MM.1S (cell line): ENCODE measurements at regions not wholly inside any gene's neighbourhood (a gene's known extent, or its start where the extent isn't known, plus 50 kb on each side); places are given as distances from the start of the nearest gene placed in this dataset.

Experiments
- DNase-seq: peaks from one replicate; pipeline ENCODE4 v3.0.0-alpha.2; 2015
- H2AFZ ChIP-seq: fragments of 300-600 bp; sonication (generic); 2 replicates; pipeline ENCODE4 v1.6.0; 2016; ENCODE audit warnings: antibody characterized with exemption, low read length
- H3F3A ChIP-seq: fragments of 300-600 bp; sonication (generic); 2 replicates; pipeline ENCODE4 v1.6.1; 2016; ENCODE audit warnings: mild to moderate bottlenecking, antibody characterized with exemption, low read length, moderate library complexity, mixed read lengths; ENCODE audit not compliant: insufficient read depth
- H3K27ac ChIP-seq: fragments of 300-600 bp; sonication (generic); 2 replicates; pipeline ENCODE4 v1.5.1; 2016; ENCODE audit warnings: mild to moderate bottlenecking, low read length
- H3K27me3 ChIP-seq: fragments of 300-600 bp; sonication (generic); replicated peaks from 2 replicates; pipeline ENCODE4 v1.6.0; 2016; ENCODE audit warnings: low read length; ENCODE audit not compliant: insufficient read depth
- H3K36me3 ChIP-seq: fragments of 300-600 bp; sonication (generic); replicated peaks from 2 replicates; pipeline ENCODE4 v1.6.1; 2016; ENCODE audit warnings: mild to moderate bottlenecking, low read length, mixed read lengths; ENCODE audit not compliant: insufficient read depth
- H3K4me1 ChIP-seq: fragments of 300-600 bp; sonication (generic); 2 replicates; pipeline ENCODE4 v1.6.1; 2016; ENCODE audit warnings: low read length, mixed read lengths
- H3K4me2 ChIP-seq: fragments of 300-600 bp; sonication (generic); 2 replicates; pipeline ENCODE4 v1.6.0; 2016; ENCODE audit warnings: low read depth, low read length
- H3K4me3 ChIP-seq: fragments of 300-600 bp; sonication (generic); 2 replicates; pipeline ENCODE4 v1.5.1; 2016; ENCODE audit warnings: low read length, mixed read lengths
- H3K79me2 ChIP-seq: fragments of 300-600 bp; sonication (generic); 2 replicates; pipeline ENCODE4 v1.6.1; 2016; ENCODE audit warnings: mixed run types, low read length, mixed read lengths
- H3K9ac ChIP-seq: fragments of 300-600 bp; sonication (generic); 2 replicates; pipeline ENCODE4 v1.6.1; 2016; ENCODE audit warnings: low read length, mixed read lengths
- H3K9me2 ChIP-seq: fragments of 300-600 bp; sonication (generic); replicated peaks from 2 replicates; pipeline ENCODE4 v1.6.1; 2016; ENCODE audit warnings: mild to moderate bottlenecking, low read length, mixed read lengths; ENCODE audit not compliant: insufficient read depth
- H3K9me3 ChIP-seq: fragments of 300-600 bp; sonication (generic); replicated peaks from 2 replicates; pipeline ENCODE4 v1.6.1; 2016; ENCODE audit warnings: mild to moderate bottlenecking, low read length, mixed read lengths; ENCODE audit not compliant: insufficient read depth
- H4K20me1 ChIP-seq: fragments of 300-600 bp; sonication (generic); 2 replicates; pipeline ENCODE4 v1.6.1; 2016; ENCODE audit warnings: mild to moderate bottlenecking, low read length, moderate library complexity, mixed read lengths; ENCODE audit not compliant: insufficient read depth
- CTCF ChIP-seq: fragments of 300-600 bp; sonication (generic); IDR thresholded peaks from 2 replicates; pipeline ENCODE4 v1.5.1; 2016; ENCODE audit warnings: antibody characterized with exemption, low read length, mixed read lengths
- EZH2 ChIP-seq: fragments of 300-600 bp; sonication (generic); optimal IDR thresholded peaks from 2 replicates; pipeline ENCODE3; 2017; ENCODE audit warnings: low read depth, mild to moderate bottlenecking, antibody characterized with exemption, low read length, mixed read lengths
- EZH2phosphoT487 ChIP-seq: fragments of 300-600 bp; sonication (generic); IDR thresholded peaks from 2 replicates; pipeline ENCODE4 v1.6.1; 2018; ENCODE audit warnings: antibody characterized with exemption, low read length

- Histone ChIP-seq H4K20me1 (no peaks in the 10 kb centered on the region), H3K27ac (no peak overlapping the region), H3K4me2 (no peak overlapping the region), H3K9ac (no peak overlapping the region), H3K4me1 (no peaks in the 10 kb centered on the region), H3K4me3 (no peak overlapping the region), H3K9me3 (no peaks in the 10 kb centered on the region), H3K9me2 (no peaks in the 10 kb centered on the region), H2AFZ (no peak overlapping the region), H3K27me3 (no peaks in the 10 kb centered on the region), H3K36me3 (no peaks in the 10 kb centered on the region), H3F3A (no peaks in the 10 kb centered on the region), H3K79me2 (no peaks in the 10 kb centered on the region)
- DNase-seq: no peak
- TF ChIP-seq CTCF (no peak), EZH2 (no peak), EZH2phosphoT487 (no peak)
These were observed 148.0 kb upstream of the FN1 start for GRCh38 chr2:215583881-215584280.

GRCh38 chr2:215579809-215580208 is 143.9 kb upstream of the FN1 start:
- H3K9ac ChIP-seq: no peak overlapping the region
- H3K4me2 ChIP-seq: no peak overlapping the region
- H2AFZ ChIP-seq: no peak overlapping the region
- H3K27me3 ChIP-seq: no peaks in the 10 kb centered on the region
- no peak for DNase-seq
- H3K9me3 ChIP-seq: no peaks in the 10 kb centered on the region
- no peaks in the 10 kb centered on the region for H3F3A ChIP-seq
- H3K4me1 ChIP-seq: no peaks in the 10 kb centered on the region
- no peaks in the 10 kb centered on the region for H3K79me2 ChIP-seq
- TF ChIP-seq CTCF (no peak), EZH2phosphoT487 (no peak), EZH2 (no peak)
- H3K27ac ChIP-seq: no peak overlapping the region
- H3K36me3 ChIP-seq: no peaks in the 10 kb centered on the region
- H3K9me2 ChIP-seq: no peaks in the 10 kb centered on the region
- H4K20me1 ChIP-seq: no peaks in the 10 kb centered on the region
- H3K4me3 ChIP-seq: no peak overlapping the region

GRCh38 chr2:215577356-215577755 is 141.5 kb upstream of the FN1 start:
- Histone ChIP-seq H2AFZ (no peak overlapping the region), H3K9ac (no peak overlapping the region), H3K27ac (no peak overlapping the region), H4K20me1 (no peaks in the 10 kb centered on the region), H3K9me2 (no peaks in the 10 kb centered on the region), H3K4me1 (no peaks in the 10 kb centered on the region), H3K9me3 (no peaks in the 10 kb centered on the region), H3K36me3 (no peaks in the 10 kb centered on the region), H3K27me3 (no peaks in the 10 kb centered on the region), H3K79me2 (no peaks in the 10 kb centered on the region), H3F3A (no peaks in the 10 kb centered on the region), H3K4me3 (no peak overlapping the region), H3K4me2 (no peak overlapping the region)
- TF ChIP-seq EZH2: no peak
- no peak for TF ChIP-seq CTCF
- no peak for TF ChIP-seq EZH2phosphoT487
- no peak for DNase-seq

GRCh38 chr2:215576572-215576971 is 140.7 kb upstream of the FN1 start:
- Histone ChIP-seq H3K27me3 (no peaks in the 10 kb centered on the region), H4K20me1 (no peaks in the 10 kb centered on the region), H2AFZ (no peak overlapping the region), H3K9ac (no peak overlapping the region), H3K79me2 (no peaks in the 10 kb centered on the region), H3K9me3 (no peaks in the 10 kb centered on the region), H3K36me3 (no peaks in the 10 kb centered on the region), H3K4me1 (no peaks in the 10 kb centered on the region), H3K9me2 (no peaks in the 10 kb centered on the region), H3K4me3 (no peak overlapping the region), H3K27ac (no peak overlapping the region), H3K4me2 (no peak overlapping the region), H3F3A (no peaks in the 10 kb centered on the region)
- no peak for TF ChIP-seq CTCF
- no peak for TF ChIP-seq EZH2
- TF ChIP-seq EZH2phosphoT487: no peak
- DNase-seq: no peak
